Mesenchymal stem cell (in vitro differentiated cells and primary cell): ENCODE measurements at regions not wholly inside any gene's neighbourhood (a gene's known extent, or its start where the extent isn't known, plus 50 kb on each side); places are given as distances from the start of the nearest gene placed in this dataset.

Experiments used
- DNase-seq: peaks from one replicate; pipeline ENCODE4 v3.0.0-alpha.2; 2013
- H2AFZ ChIP-seq: one replicate; pipeline ENCODE4 v1.6.1; 2013; ENCODE audit warnings: low read depth, mild to moderate bottlenecking, control low read depth, inconsistent platforms, low read length, moderate library complexity
- H2AK5ac ChIP-seq: 2 replicates; pipeline ENCODE4 v1.6.1; 2013; ENCODE audit warnings: low read length, moderate library complexity, mild to moderate bottlenecking, inconsistent platforms; ENCODE audit not compliant: severe bottlenecking
- H2BK120ac ChIP-seq: one replicate; pipeline ENCODE4 v1.6.1; 2013; ENCODE audit warnings: low read depth, mild to moderate bottlenecking, inconsistent platforms, low read length, moderate library complexity
- H2BK12ac ChIP-seq, 2 experiments: one replicate each; pipeline ENCODE4 v1.6.1; 2013; ENCODE audit warnings: inconsistent platforms in 2 of 2, low read length in 2 of 2, mild to moderate bottlenecking in 2 of 2, moderate library complexity in 2 of 2, control low read depth in 1 of 2
- H2BK15ac ChIP-seq: one replicate; pipeline ENCODE4 v1.6.1; 2013; ENCODE audit warnings: mild to moderate bottlenecking, low read depth, inconsistent platforms; ENCODE audit not compliant: poor library complexity, severe bottlenecking
- H2BK5ac ChIP-seq: 2 replicates; pipeline ENCODE4 v1.6.1; 2013; ENCODE audit warnings: low read depth, mild to moderate bottlenecking, low read length, control low read depth, inconsistent platforms; ENCODE audit not compliant: poor library complexity, severe bottlenecking
- H3K14ac ChIP-seq, 2 experiments: one replicate each; pipeline ENCODE4 v1.6.1; 2013; ENCODE audit warnings: inconsistent platforms in 2 of 2, low read length in 2 of 2, control low read depth in 1 of 2, mild to moderate bottlenecking in 1 of 2, moderate library complexity in 1 of 2
- H3K18ac ChIP-seq, 2 experiments: one replicate each; pipeline ENCODE4 v1.6.1; 2013; ENCODE audit warnings: inconsistent platforms in 2 of 2, low read length in 2 of 2, control low read depth in 1 of 2, low read depth in 1 of 2, mild to moderate bottlenecking in 1 of 2
- H3K23ac ChIP-seq, 2 experiments: one replicate each; pipeline ENCODE4 v1.6.1; 2013; ENCODE audit warnings: inconsistent platforms in 2 of 2, low read length in 2 of 2, mild to moderate bottlenecking in 2 of 2, moderate library complexity in 2 of 2, control low read depth in 1 of 2
- H3K27ac ChIP-seq: 2 replicates; pipeline ENCODE4 v1.5.1; 2013; ENCODE audit warnings: mild to moderate bottlenecking, moderate library complexity, low read length, control low read depth, inconsistent platforms; ENCODE audit not compliant: poor library complexity, severe bottlenecking
- H3K27me3 ChIP-seq, 2 experiments: 2 replicates each; pipeline versions ENCODE4 v1.6.1 to v1.7.0; 2013; ENCODE audit warnings: low read length in 2 of 2, mild to moderate bottlenecking in 2 of 2, moderate library complexity in 2 of 2, control low read depth in 1 of 2, inconsistent platforms in 1 of 2; ENCODE audit not compliant: control insufficient read depth in 1 of 2, insufficient read depth in 1 of 2
- H3K36me3 ChIP-seq, 2 experiments: 2 replicates each; pipeline versions ENCODE4 v1.6.1 to v1.7.0; 2013; ENCODE audit warnings: low read length in 2 of 2, control low read depth in 1 of 2, inconsistent platforms in 1 of 2, low read depth in 1 of 2, mild to moderate bottlenecking in 1 of 2; ENCODE audit not compliant: insufficient read depth in 2 of 2, control insufficient read depth in 1 of 2
- H3K4ac ChIP-seq, 2 experiments: one replicate each; pipeline ENCODE4 v1.6.1; 2013; ENCODE audit warnings: inconsistent platforms in 2 of 2, low read length in 2 of 2, mild to moderate bottlenecking in 2 of 2, moderate library complexity in 2 of 2, control low read depth in 1 of 2, low read depth in 1 of 2
- H3K4me1 ChIP-seq: 2 replicates; pipeline ENCODE4 v1.6.1; 2013; ENCODE audit warnings: low read depth, low read length, control low read depth; ENCODE audit not compliant: control insufficient read depth, insufficient read depth
- H3K4me2 ChIP-seq: 2 replicates; pipeline ENCODE4 v1.6.1; 2013; ENCODE audit warnings: low read length, mild to moderate bottlenecking, inconsistent platforms; ENCODE audit not compliant: poor library complexity, severe bottlenecking
- H3K4me3 ChIP-seq, 2 experiments: 2 replicates each; pipeline versions ENCODE4 v1.5.1 to v1.7.0; 2013; ENCODE audit warnings: low read length in 2 of 2, mild to moderate bottlenecking in 2 of 2, control low read depth in 1 of 2, low read depth in 1 of 2; ENCODE audit not compliant: insufficient read depth in 1 of 2
- H3K79me1 ChIP-seq: replicated peaks from 2 replicates; pipeline ENCODE4 v1.6.1; 2013; ENCODE audit warnings: mild to moderate bottlenecking, control low read depth, low read length, inconsistent platforms; ENCODE audit not compliant: poor library complexity, severe bottlenecking
- H3K9ac ChIP-seq: 2 replicates; pipeline ENCODE4 v1.7.0; 2013; ENCODE audit warnings: mild to moderate bottlenecking, low read length, moderate library complexity
- H3K9me3 ChIP-seq: 2 replicates; pipeline ENCODE4 v1.7.0; 2013; ENCODE audit warnings: mild to moderate bottlenecking, low read length; ENCODE audit not compliant: control insufficient read depth
- H4K8ac ChIP-seq: one replicate; pipeline ENCODE4 v1.6.1; 2013; ENCODE audit warnings: inconsistent platforms, mild to moderate bottlenecking, low read length, moderate library complexity
- H4K91ac ChIP-seq: one replicate; pipeline ENCODE4 v1.6.1; 2013; ENCODE audit warnings: mild to moderate bottlenecking, low read length, inconsistent platforms
- WGBS: methylation state at CpG from one replicate; pipeline ENCODE4 v1.1.7; 2013; ENCODE audit warnings: mixed read lengths; 5-methylcytosine and 5-hydroxymethylcytosine counted together

- Histone ChIP-seq H3K23ac (no peak overlapping the region), H3K4me2 (no peak overlapping the region), H3K18ac (no peak overlapping the region), H3K14ac (no peak overlapping the region), H3K4ac (no peak overlapping the region), H2BK12ac (no peak overlapping the region), H3K27me3 (peaks cover 19 to 35% of the 10 kb centered on the region in 2 experiments), H2AFZ (no peak overlapping the region), H3K4me1 (no peaks in the 10 kb centered on the region), H3K36me3 (no peaks in the 10 kb centered on the region), H2BK120ac (no peak overlapping the region), H3K27ac (no peak overlapping the region), H2BK5ac (no peak overlapping the region), H3K4me3 (no peak overlapping the region), H4K8ac (no peak overlapping the region), H3K9me3 (peaks cover 51% of the 10 kb centered on the region), H4K91ac (no peak overlapping the region), H3K79me1 (no peaks in the 10 kb centered on the region), H2AK5ac (no peak overlapping the region), H2BK15ac (no peak overlapping the region), H3K9ac (no peak overlapping the region)
- 53% methylated on average over 5 of the region's 6 CpGs for WGBS
- DNase-seq, result no peak
These were observed 251.6 kb upstream of the TNRC6C start for GRCh38 chr17:77706938-77707337.

GRCh38 chr17:77707546-77707945 lies 251.0 kb upstream of the TNRC6C start:
- Histone ChIP-seq H2AK5ac (no peak overlapping the region), H3K79me1 (no peaks in the 10 kb centered on the region), H2AFZ (no peak overlapping the region), H3K14ac (no peak overlapping the region), H3K18ac (no peak overlapping the region), H3K36me3 (no peaks in the 10 kb centered on the region), H3K4me1 (no peaks in the 10 kb centered on the region), H2BK12ac (no peak overlapping the region), H3K4ac (no peak overlapping the region), H3K4me3 (no peak overlapping the region), H2BK15ac (no peak overlapping the region), H2BK120ac (no peak overlapping the region), H3K27ac (no peak overlapping the region), H3K27me3 (peaks cover 19 to 35% of the 10 kb centered on the region in 2 experiments), H3K9me3 (peaks cover 52% of the 10 kb centered on the region), H4K91ac (no peak overlapping the region), H3K4me2 (no peak overlapping the region), H3K23ac (no peak overlapping the region), H4K8ac (no peak overlapping the region), H2BK5ac (no peak overlapping the region), H3K9ac (no peak overlapping the region)
- WGBS, result 73% methylated on average over 4 of the region's 4 CpGs
- no peak for DNase-seq

GRCh38 chr17:77708049-77708448 lies 250.5 kb upstream of the TNRC6C start:
- Histone ChIP-seq H3K4ac (no peak overlapping the region), H2BK15ac (no peak overlapping the region), H3K27ac (no peak overlapping the region), H2BK120ac (no peak overlapping the region), H3K14ac (no peak overlapping the region), H3K23ac (no peak overlapping the region), H3K79me1 (no peaks in the 10 kb centered on the region), H2BK12ac (no peak overlapping the region), H3K9ac (no peak overlapping the region), H2BK5ac (no peak overlapping the region), H3K36me3 (no peaks in the 10 kb centered on the region), H2AFZ (no peak overlapping the region), H3K27me3 (peaks cover 19 to 35% of the 10 kb centered on the region in 2 experiments), H3K18ac (no peak overlapping the region), H3K9me3 (peaks cover 47% of the 10 kb centered on the region), H3K4me1 (no peaks in the 10 kb centered on the region), H2AK5ac (no peak overlapping the region), H4K8ac (no peak overlapping the region), H3K4me3 (no peak overlapping the region), H4K91ac (no peak overlapping the region), H3K4me2 (no peak overlapping the region)
- 87% methylated on average over 1 of the region's 4 CpGs for WGBS
- no peak for DNase-seq

- Histone ChIP-seq H2AFZ (no peak overlapping the region), H2BK12ac (no peak overlapping the region), H3K9ac (no peak overlapping the region), H4K91ac (no peak overlapping the region), H3K4me1 (no peaks in the 10 kb centered on the region), H3K9me3 (peaks cover 38% of the 10 kb centered on the region), H3K18ac (no peak overlapping the region), H3K27ac (no peak overlapping the region), H4K8ac (no peak overlapping the region), H3K23ac (no peak overlapping the region), H2AK5ac (no peak overlapping the region), H2BK15ac (no peak overlapping the region), H2BK120ac (no peak overlapping the region), H3K36me3 (no peaks in the 10 kb centered on the region), H3K27me3 (peaks cover 19 to 35% of the 10 kb centered on the region in 2 experiments), H3K79me1 (no peaks in the 10 kb centered on the region), H2BK5ac (no peak overlapping the region), H3K14ac (no peak overlapping the region), H3K4me3 (no peak overlapping the region), H3K4ac (no peak overlapping the region), H3K4me2 (no peak overlapping the region)
- 79% methylated on average over 8 of the region's 8 CpGs for WGBS
- DNase-seq, result no peak
These were observed 249.6 kb upstream of the TNRC6C start for GRCh38 chr17:77708936-77709335.
